DOHH2 (cell line): ENCODE measurements at regions not wholly inside any gene's neighbourhood (a gene's known extent, or its start where the extent isn't known, plus 50 kb on each side); places are given as distances from the start of the nearest gene placed in this dataset.

Experiments used
- H3F3A ChIP-seq: fragments of 200-600 bp; sonication (generic), shearing (Covaris generic); 2 replicates; pipeline ENCODE4 v1.6.0; 2016; ENCODE audit warnings: antibody characterized with exemption, mild to moderate bottlenecking; ENCODE audit not compliant: control insufficient read depth, insufficient read depth
- H3K27ac ChIP-seq: fragments of 200-600 bp; sonication (generic); 2 replicates; pipeline ENCODE4 v1.5.1; 2014; ENCODE audit warnings: low read depth, mild to moderate bottlenecking, low read length, moderate library complexity
- H3K27me3 ChIP-seq: fragments of 200-600 bp; sonication (generic); 2 replicates; pipeline ENCODE4 v1.6.1; 2014; ENCODE audit warnings: mild to moderate bottlenecking, low read length, mixed read lengths; ENCODE audit not compliant: control insufficient read depth
- H3K36me3 ChIP-seq: fragments of 200-600 bp; sonication (generic); 2 replicates; pipeline ENCODE4 v1.6.1; 2014; ENCODE audit warnings: mild to moderate bottlenecking, low read length, moderate library complexity, mixed read lengths; ENCODE audit not compliant: control insufficient read depth
- H3K4me1 ChIP-seq: fragments of 200-600 bp; sonication (generic); 2 replicates; pipeline ENCODE4 v1.6.1; 2014; ENCODE audit warnings: mild to moderate bottlenecking, low read length, mixed read lengths; ENCODE audit not compliant: control insufficient read depth
- H3K4me2 ChIP-seq: fragments of 200-600 bp; sonication (generic); 2 replicates; pipeline ENCODE4 v1.6.0; 2014; ENCODE audit warnings: mild to moderate bottlenecking, low read length, moderate library complexity
- H3K4me3 ChIP-seq: fragments of 200-600 bp; sonication (generic); 2 replicates; pipeline ENCODE4 v1.5.1; 2014; ENCODE audit warnings: mild to moderate bottlenecking, low read length, mixed read lengths
- H3K79me2 ChIP-seq: fragments of 200-600 bp; sonication (generic); 2 replicates; pipeline ENCODE4 v1.6.1; 2014; ENCODE audit warnings: mild to moderate bottlenecking, low read length, mixed read lengths; ENCODE audit not compliant: control insufficient read depth
- H3K9me2 ChIP-seq: fragments of 200-600 bp; sonication (generic); replicated peaks from 2 replicates; pipeline ENCODE4 v1.6.1; 2014; ENCODE audit warnings: mild to moderate bottlenecking, low read length, mixed read lengths; ENCODE audit not compliant: control insufficient read depth
- H3K9me3 ChIP-seq: fragments of 200-600 bp; sonication (generic); 2 replicates; pipeline ENCODE4 v1.6.1; 2014; ENCODE audit warnings: antibody characterized with exemption, low read length, mixed read lengths; ENCODE audit not compliant: control insufficient read depth, insufficient read depth
- H4K20me1 ChIP-seq: fragments of 200-600 bp; sonication (generic); 2 replicates; pipeline ENCODE4 v1.6.0; 2014; ENCODE audit warnings: low read depth, mild to moderate bottlenecking, antibody characterized with exemption, low read length, moderate library complexity; ENCODE audit not compliant: control insufficient read depth, insufficient read depth
- EZH2phosphoT487 ChIP-seq: fragments of 200-600 bp; sonication (generic); IDR thresholded peaks from 2 replicates; pipeline ENCODE4 v1.6.1; 2017; ENCODE audit warnings: borderline replicate concordance, mild to moderate bottlenecking, antibody characterized with exemption, low read length, moderate library complexity, mixed read lengths
- TF ChIP-seq, protein P1 (sequence below): fragments of 200-600 bp; sonication (generic); IDR thresholded peaks from one replicate; pipeline ENCODE4 v1.5.1; 2014; ENCODE audit warnings: antibody characterized with exemption, mild to moderate bottlenecking, low read depth, low read length; ENCODE audit not compliant: poor library complexity, severe bottlenecking

DNA sequence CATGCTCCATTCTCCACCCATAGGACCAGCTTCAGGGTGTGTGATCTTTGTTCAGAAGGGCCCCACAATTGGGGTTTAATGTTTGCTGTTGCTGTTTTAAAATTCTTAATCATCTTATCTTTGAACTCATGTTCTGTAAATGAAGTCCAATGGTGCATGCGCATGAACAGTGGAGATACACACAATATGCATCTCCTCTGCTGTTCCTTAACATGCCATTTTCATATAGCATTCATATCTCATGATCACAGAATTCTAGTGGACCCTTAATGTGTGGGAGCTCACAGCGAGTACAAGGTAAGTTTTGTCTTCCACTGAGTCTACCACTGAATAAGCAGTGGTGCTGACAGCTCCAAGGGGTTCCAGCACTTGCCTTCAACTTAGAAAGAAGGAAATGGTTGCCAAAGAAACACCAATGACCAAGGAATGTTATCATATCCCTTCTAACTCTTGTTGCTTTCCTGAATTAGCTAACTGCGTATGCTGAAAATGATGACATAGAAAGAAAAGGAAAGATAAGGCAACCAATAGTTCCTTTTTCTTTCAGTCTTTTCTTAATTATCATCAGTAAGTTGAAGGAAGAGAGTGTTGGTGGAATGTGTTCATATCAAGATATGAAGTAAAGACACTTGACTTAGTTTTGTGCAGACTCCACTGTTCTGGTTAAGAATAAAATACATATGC is 149.3 kb upstream of the FOXN2 start:
- peaks cover 7% of the 10 kb centered on the region; the same call in 1 of the 2 replicates for H3K27me3 ChIP-seq
- no peaks in the 10 kb centered on the region; the same call in 1 of the 2 replicates for H3K9me3 ChIP-seq
- H3K79me2 ChIP-seq: no peaks in the 10 kb centered on the region
- TF ChIP-seq, protein P1, sequence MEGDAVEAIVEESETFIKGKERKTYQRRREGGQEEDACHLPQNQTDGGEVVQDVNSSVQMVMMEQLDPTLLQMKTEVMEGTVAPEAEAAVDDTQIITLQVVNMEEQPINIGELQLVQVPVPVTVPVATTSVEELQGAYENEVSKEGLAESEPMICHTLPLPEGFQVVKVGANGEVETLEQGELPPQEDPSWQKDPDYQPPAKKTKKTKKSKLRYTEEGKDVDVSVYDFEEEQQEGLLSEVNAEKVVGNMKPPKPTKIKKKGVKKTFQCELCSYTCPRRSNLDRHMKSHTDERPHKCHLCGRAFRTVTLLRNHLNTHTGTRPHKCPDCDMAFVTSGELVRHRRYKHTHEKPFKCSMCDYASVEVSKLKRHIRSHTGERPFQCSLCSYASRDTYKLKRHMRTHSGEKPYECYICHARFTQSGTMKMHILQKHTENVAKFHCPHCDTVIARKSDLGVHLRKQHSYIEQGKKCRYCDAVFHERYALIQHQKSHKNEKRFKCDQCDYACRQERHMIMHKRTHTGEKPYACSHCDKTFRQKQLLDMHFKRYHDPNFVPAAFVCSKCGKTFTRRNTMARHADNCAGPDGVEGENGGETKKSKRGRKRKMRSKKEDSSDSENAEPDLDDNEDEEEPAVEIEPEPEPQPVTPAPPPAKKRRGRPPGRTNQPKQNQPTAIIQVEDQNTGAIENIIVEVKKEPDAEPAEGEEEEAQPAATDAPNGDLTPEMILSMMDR: no peak
- TF ChIP-seq EZH2phosphoT487: no peak
- no peaks in the 10 kb centered on the region for H3F3A ChIP-seq
- H3K4me3 ChIP-seq: no peak overlapping the region
- no peak overlapping the region for H3K4me2 ChIP-seq
- no peaks in the 10 kb centered on the region for H3K36me3 ChIP-seq
- H3K4me1 ChIP-seq: no peaks in the 10 kb centered on the region
- no peak overlapping the region for H3K27ac ChIP-seq
- no peaks in the 10 kb centered on the region for H4K20me1 ChIP-seq
- no peaks in the 10 kb centered on the region for H3K9me2 ChIP-seq

DNA sequence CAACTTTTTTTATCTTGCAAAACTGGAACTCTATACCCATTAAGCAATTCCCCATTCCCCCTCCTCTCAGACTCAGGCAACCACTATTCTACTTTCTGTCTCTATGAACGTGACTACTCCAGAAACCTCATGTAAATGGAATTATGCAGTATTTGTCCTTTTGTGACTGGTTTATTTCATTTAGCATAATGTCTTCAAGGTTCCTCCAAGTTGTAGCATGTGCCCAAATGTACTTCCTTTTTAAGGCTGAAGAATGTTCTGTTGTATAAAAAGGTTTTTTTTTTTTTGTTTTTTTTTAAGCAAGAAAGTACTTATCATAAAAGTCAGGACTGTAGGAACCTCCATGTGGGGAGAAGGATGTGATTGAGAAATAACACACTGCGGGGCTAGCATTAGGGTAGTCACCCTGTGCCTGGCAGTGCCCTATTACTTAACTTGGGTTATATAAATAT is 145.3 kb upstream of the FOXN2 start:
- H3K27ac ChIP-seq: no peak overlapping the region

DNA sequence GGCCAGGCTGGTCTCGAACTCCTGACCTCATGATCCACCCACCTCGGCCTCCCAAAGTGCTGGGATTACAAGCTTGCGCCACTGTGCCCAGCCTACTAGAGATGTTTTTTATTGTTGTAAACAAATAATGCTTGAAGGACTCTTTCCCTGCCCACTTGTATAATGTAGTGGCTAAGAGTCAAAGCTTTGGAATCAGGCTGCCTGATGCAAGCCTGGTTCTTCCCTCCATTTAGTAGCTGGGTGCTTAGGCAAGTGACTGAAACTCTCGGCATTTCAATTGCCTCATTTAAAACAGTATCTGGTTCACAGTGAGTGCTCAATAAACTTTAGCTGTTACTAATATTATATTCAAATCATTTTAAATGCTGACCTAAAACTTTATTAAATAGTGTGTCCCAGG is 144.2 kb upstream of the FOXN2 start:
- H3K4me1 ChIP-seq: no peaks in the 10 kb centered on the region
- no peaks in the 10 kb centered on the region for H3K79me2 ChIP-seq
- 0 out of 2 replicates have a peak, but pooled peaks cover under 1% of the 10 kb centered on the region for H3K27me3 ChIP-seq
- no peak overlapping the region for H3K27ac ChIP-seq
- H3K9me3 ChIP-seq: no peaks in the 10 kb centered on the region; the same call in 1 of the 2 replicates
- TF ChIP-seq EZH2phosphoT487: no peak
- TF ChIP-seq, protein P1: no peak
- no peaks in the 10 kb centered on the region for H4K20me1 ChIP-seq
- H3K4me3 ChIP-seq: no peak overlapping the region
- no peaks in the 10 kb centered on the region for H3F3A ChIP-seq
- H3K36me3 ChIP-seq: no peaks in the 10 kb centered on the region
- no peak overlapping the region for H3K4me2 ChIP-seq
- H3K9me2 ChIP-seq: no peaks in the 10 kb centered on the region

More for the DNA sequence above, 145.3 kb upstream of the FOXN2 start:
- H4K20me1 ChIP-seq: no peaks in the 10 kb centered on the region
- no peak overlapping the region for H3K4me3 ChIP-seq
- no peaks in the 10 kb centered on the region for H3F3A ChIP-seq
- no peaks in the 10 kb centered on the region for H3K36me3 ChIP-seq
- H3K79me2 ChIP-seq: no peaks in the 10 kb centered on the region
- H3K9me2 ChIP-seq: no peaks in the 10 kb centered on the region
- H3K4me1 ChIP-seq: no peaks in the 10 kb centered on the region
- H3K4me2 ChIP-seq: no peak overlapping the region
- no peak for TF ChIP-seq EZH2phosphoT487
- TF ChIP-seq, protein P1: no peak
- H3K27me3 ChIP-seq: 0 out of 2 replicates have a peak, but pooled peaks cover 3% of the 10 kb centered on the region
- no peaks in the 10 kb centered on the region; the same call in 1 of the 2 replicates for H3K9me3 ChIP-seq
